ENCODE measurements at regions not wholly inside any gene's neighbourhood (a gene's known extent, or its start where the extent isn't known, plus 50 kb on each side); places are given as distances from the start of the nearest gene placed in this dataset.

GRCh38 chr1:199383793-199384192, 643.7 kb upstream of the NR5A2 start:
- CTCF ChIA-PET: no interaction called here

GRCh38 chr1:199394856-199395255, 632.7 kb upstream of the NR5A2 start:
- DNase-seq: no peak
- no peaks in the 10 kb centered on the region for H3K4me1 ChIP-seq
- Mint-ChIP-seq H3K9me3 (ENCODE audit: unreplicated experiment) (peaks cover 17% of the 10 kb centered on the region), H3K27me3 (ENCODE audit: insufficient read depth, unreplicated experiment) (peaks cover 6% of the 10 kb centered on the region), H3K36me3 (ENCODE audit: insufficient read depth, unreplicated experiment) (no peaks in the 10 kb centered on the region), H3K27ac (ENCODE audit: unreplicated experiment) (no peak overlapping the region), H3K4me3 (ENCODE audit: unreplicated experiment) (no peak overlapping the region), H3K4me1 (ENCODE audit: low read depth, unreplicated experiment) (no peaks in the 10 kb centered on the region)
- POLR2A ChIA-PET: no interaction called here
- no peaks in the 10 kb centered on the region for H3K9me3 ChIP-seq
- TF ChIP-seq CTCF (IDR thresholded peaks at IDR 0.05; ENCODE audit: insufficient read depth in 1 of 2, low read depth in 1 of 2, low read length in 1 of 2, severe bottlenecking in 1 of 2, unreplicated experiment in 1 of 2): no peak
- H3K4me3 ChIP-seq (ENCODE audit: low read depth, low read length): no peak overlapping the region
- no peaks in the 10 kb centered on the region for H3K36me3 ChIP-seq (ENCODE audit: control insufficient read depth, insufficient read depth, low read length)
- BruUV-seq (replicated peaks): no TSS peak
- CTCF ChIA-PET: no interaction called here
- H3K27me3 ChIP-seq (replicated peaks; ENCODE audit: control insufficient read depth, insufficient read depth, low read length): no peaks in the 10 kb centered on the region
- intact Hi-C loops (cut with micrococcal nuclease; ENCODE audit: unreplicated experiment): no loop called here

More at GRCh38 chr1:199383793-199384192, 643.7 kb upstream of the NR5A2 start:
- H3K9me3 ChIP-seq: no peaks in the 10 kb centered on the region
- no peak overlapping the region for H3K4me3 ChIP-seq (ENCODE audit: low read depth, low read length)
- TF ChIP-seq CTCF (IDR thresholded peaks at IDR 0.05; ENCODE audit: insufficient read depth in 1 of 2, low read depth in 1 of 2, low read length in 1 of 2, severe bottlenecking in 1 of 2, unreplicated experiment in 1 of 2): no peak
- intact Hi-C loops (cut with micrococcal nuclease; ENCODE audit: unreplicated experiment): no loop called here
- no peak for DNase-seq
- Mint-ChIP-seq H3K27ac (ENCODE audit: unreplicated experiment) (no peak overlapping the region), H3K4me3 (ENCODE audit: unreplicated experiment) (no peak overlapping the region), H3K4me1 (ENCODE audit: low read depth, unreplicated experiment) (no peaks in the 10 kb centered on the region), H3K9me3 (ENCODE audit: unreplicated experiment) (no peaks in the 10 kb centered on the region), H3K27me3 (ENCODE audit: insufficient read depth, unreplicated experiment) (peaks cover 2% of the 10 kb centered on the region), H3K36me3 (ENCODE audit: insufficient read depth, unreplicated experiment) (no peaks in the 10 kb centered on the region)
- POLR2A ChIA-PET: no interaction called here
- no peaks in the 10 kb centered on the region for H3K36me3 ChIP-seq (ENCODE audit: control insufficient read depth, insufficient read depth, low read length)
- no TSS peak for BruUV-seq (replicated peaks)
- H3K27me3 ChIP-seq (replicated peaks; ENCODE audit: control insufficient read depth, insufficient read depth, low read length): no peaks in the 10 kb centered on the region
- no peaks in the 10 kb centered on the region for H3K4me1 ChIP-seq

DNA sequence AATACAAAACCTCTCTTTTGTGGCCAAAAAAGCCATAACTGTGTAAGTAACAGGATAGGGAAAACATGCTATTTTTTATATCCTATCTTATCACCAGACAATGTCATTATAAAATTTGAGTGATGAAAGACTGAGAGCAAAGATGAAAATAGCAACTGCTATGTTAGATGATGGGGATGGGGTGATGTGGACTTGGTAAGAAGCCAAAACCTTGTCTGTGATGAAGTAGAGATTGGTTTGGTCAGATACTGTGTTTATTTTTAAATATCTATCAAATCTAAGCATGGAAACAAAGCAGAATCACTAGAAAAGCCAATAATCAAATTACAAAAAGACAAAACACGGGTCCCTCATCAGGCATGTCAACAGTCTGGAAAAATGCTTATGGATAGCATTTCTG, 631.1 kb upstream of the NR5A2 start:
- Histone ChIP-seq H3K27me3 (replicated peaks; ENCODE audit: control insufficient read depth, insufficient read depth, low read length) (no peaks in the 10 kb centered on the region), H3K36me3 (ENCODE audit: control insufficient read depth, insufficient read depth, low read length) (no peaks in the 10 kb centered on the region), H3K4me1 (no peaks in the 10 kb centered on the region), H3K9me3 (no peaks in the 10 kb centered on the region), H3K4me3 (ENCODE audit: low read depth, low read length) (no peak overlapping the region)
- TF ChIP-seq CTCF (IDR thresholded peaks at IDR 0.05; ENCODE audit: insufficient read depth in 1 of 2, low read depth in 1 of 2, low read length in 1 of 2, severe bottlenecking in 1 of 2, unreplicated experiment in 1 of 2): no peak
- BruUV-seq (replicated peaks): no TSS peak
- Mint-ChIP-seq H3K27me3 (ENCODE audit: insufficient read depth, unreplicated experiment) (peaks cover 6% of the 10 kb centered on the region), H3K4me1 (ENCODE audit: low read depth, unreplicated experiment) (no peaks in the 10 kb centered on the region), H3K9me3 (ENCODE audit: unreplicated experiment) (peaks cover 7% of the 10 kb centered on the region), H3K27ac (ENCODE audit: unreplicated experiment) (no peak overlapping the region), H3K36me3 (ENCODE audit: insufficient read depth, unreplicated experiment) (no peaks in the 10 kb centered on the region), H3K4me3 (ENCODE audit: unreplicated experiment) (no peak overlapping the region)
- ChIA-PET POLR2A (no interaction called here), CTCF (no interaction called here)
- DNase-seq: no peak
- intact Hi-C loops (cut with micrococcal nuclease; ENCODE audit: unreplicated experiment): no loop called here

Measured in Caco-2 (cell line).